ENCODE measurements at regions not wholly inside any gene's neighbourhood (a gene's known extent, or its start where the extent isn't known, plus 50 kb on each side); places are given as distances from the start of the nearest gene placed in this dataset.

GRCh38 chr4:136670265-136670664 is 862.0 kb downstream of the PCDH18 start:
- DNase-seq (ENCODE audit: low read depth, low spot score) (no peak), ATAC-seq (no peak)
- BruUV-seq (replicated peaks): no TSS peak
- H3K4me3 ChIP-seq (replicated peaks in 1 of 2; ENCODE audit: low read depth in 1 of 2, low read length in 2 of 2): no peak overlapping the region
- H3K27ac ChIP-seq (ENCODE audit: low read depth, low read length): no peak overlapping the region
- intact Hi-C loops (cut with micrococcal nuclease): no loop called here
- RAD21 ChIA-PET (ENCODE audit: low non-redundant PET in 1 of 2, low total read pairs in 2 of 2, uncharacterized antibody in 2 of 2, unreplicated experiment in 2 of 2): no interaction called here
- no peak overlapping the region for H3K9ac ChIP-seq (ENCODE audit: low read length)
- H3K9me3 ChIP-seq (ENCODE audit: control insufficient read depth in 1 of 2, insufficient read depth in 1 of 2, low read depth in 1 of 2, low read length in 2 of 2): no peaks in the 10 kb centered on the region
- POLR2A ChIA-PET: no interaction called here
- H3K4me2 ChIP-seq (ENCODE audit: low read length): no peak overlapping the region
- no peaks in the 10 kb centered on the region for H3K27me3 ChIP-seq (ENCODE audit: insufficient read depth, low read length)
- H3K36me3 ChIP-seq (ENCODE audit: control insufficient read depth in 1 of 2, insufficient read depth in 2 of 2, low read length in 2 of 2): no peaks in the 10 kb centered on the region
- no peaks in the 10 kb centered on the region for H3K79me2 ChIP-seq (ENCODE audit: insufficient read depth, low read length)
- no peaks in the 10 kb centered on the region for H3K4me1 ChIP-seq (ENCODE audit: control insufficient read depth in 1 of 2, insufficient read depth in 2 of 2, low read length in 2 of 2)
- no peaks in the 10 kb centered on the region for H4K20me1 ChIP-seq (ENCODE audit: insufficient read depth)
- TF ChIP-seq SIN3A (IDR thresholded peaks at IDR 0.05; ENCODE audit: low read depth) (no peak), POLR2AphosphoS5 (IDR thresholded peaks at IDR 0.05; ENCODE audit: low read depth, low read length) (no peak), YY1 (IDR thresholded peaks at IDR 0.05; ENCODE audit: extremely low read depth, insufficient replicate concordance, low read depth, low read length) (no peak), ATF3 (IDR thresholded peaks at IDR 0.05) (no peak), ELF1 (IDR thresholded peaks at IDR 0.05; ENCODE audit: borderline replicate concordance, low read depth) (no peak), CEBPB (IDR thresholded peaks at IDR 0.05; ENCODE audit: low read depth) (no peak), ZFX (IDR thresholded peaks at IDR 0.05) (no peak), ZBTB33 (IDR thresholded peaks at IDR 0.05; ENCODE audit: extremely low read depth, insufficient replicate concordance, low read length) (no peak), JUND (IDR thresholded peaks at IDR 0.05) (no peak), CTCF (IDR thresholded peaks at IDR 0.05 in 2 of 3, conservative IDR thresholded peaks at IDR 0.05 in 1 of 3; ENCODE audit: borderline replicate concordance in 1 of 3, insufficient read depth in 1 of 3, low read depth in 2 of 3, low read length in 2 of 3) (no peak), FOSL1 (IDR thresholded peaks at IDR 0.05; ENCODE audit: low read depth) (no peak), MAX (IDR thresholded peaks at IDR 0.05) (no peak), EZH2phosphoT487 (IDR thresholded peaks at IDR 0.05; ENCODE audit: borderline replicate concordance) (no peak), TCF7L2 (IDR thresholded peaks at IDR 0.05; ENCODE audit: borderline replicate concordance, extremely low read depth, insufficient read depth, insufficient read length) (no peak), ZNF274 (IDR thresholded peaks at IDR 0.05; ENCODE audit: low read depth, low read length) (no peak), POLR2A (IDR thresholded peaks at IDR 0.05; ENCODE audit: borderline replicate concordance, extremely low read depth, insufficient read depth, insufficient read length) (no peak), CBX3 (IDR thresholded peaks at IDR 0.05; ENCODE audit: low read depth) (no peak)
- no peaks in the 10 kb centered on the region for H3K9me2 ChIP-seq (ENCODE audit: insufficient read depth)
- CTCF ChIA-PET: no interaction called here
- H2AFZ ChIP-seq (ENCODE audit: low read depth, low read length, poor library complexity, severe bottlenecking): no peak overlapping the region

All from HCT116 (cell line).